ENCODE measurements at regions not wholly inside any gene's neighbourhood (a gene's known extent, or its start where the extent isn't known, plus 50 kb on each side); places are given as distances from the start of the nearest gene placed in this dataset.

- Histone ChIP-seq H3K4me3 (no peak overlapping the region), H3K27ac (no peak overlapping the region)
- no peak for DNase-seq (ENCODE audit: low spot score)
- TF ChIP-seq, protein P1, sequence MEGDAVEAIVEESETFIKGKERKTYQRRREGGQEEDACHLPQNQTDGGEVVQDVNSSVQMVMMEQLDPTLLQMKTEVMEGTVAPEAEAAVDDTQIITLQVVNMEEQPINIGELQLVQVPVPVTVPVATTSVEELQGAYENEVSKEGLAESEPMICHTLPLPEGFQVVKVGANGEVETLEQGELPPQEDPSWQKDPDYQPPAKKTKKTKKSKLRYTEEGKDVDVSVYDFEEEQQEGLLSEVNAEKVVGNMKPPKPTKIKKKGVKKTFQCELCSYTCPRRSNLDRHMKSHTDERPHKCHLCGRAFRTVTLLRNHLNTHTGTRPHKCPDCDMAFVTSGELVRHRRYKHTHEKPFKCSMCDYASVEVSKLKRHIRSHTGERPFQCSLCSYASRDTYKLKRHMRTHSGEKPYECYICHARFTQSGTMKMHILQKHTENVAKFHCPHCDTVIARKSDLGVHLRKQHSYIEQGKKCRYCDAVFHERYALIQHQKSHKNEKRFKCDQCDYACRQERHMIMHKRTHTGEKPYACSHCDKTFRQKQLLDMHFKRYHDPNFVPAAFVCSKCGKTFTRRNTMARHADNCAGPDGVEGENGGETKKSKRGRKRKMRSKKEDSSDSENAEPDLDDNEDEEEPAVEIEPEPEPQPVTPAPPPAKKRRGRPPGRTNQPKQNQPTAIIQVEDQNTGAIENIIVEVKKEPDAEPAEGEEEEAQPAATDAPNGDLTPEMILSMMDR (IDR thresholded peaks at IDR 0.05) = no peak
Measured at GRCh38 chr14:71742485-71742884, 189.7 kb upstream of the RGS6 start.

- Histone ChIP-seq H3K27ac (no peak overlapping the region), H3K4me3 (no peak overlapping the region)
- peak; percentile 21 for DNase-seq (ENCODE audit: low spot score)
- TF ChIP-seq, protein P1 (IDR thresholded peaks at IDR 0.05) = no peak
Measured at GRCh38 chr14:71745072-71745471, 187.2 kb upstream of the RGS6 start.

DNA sequence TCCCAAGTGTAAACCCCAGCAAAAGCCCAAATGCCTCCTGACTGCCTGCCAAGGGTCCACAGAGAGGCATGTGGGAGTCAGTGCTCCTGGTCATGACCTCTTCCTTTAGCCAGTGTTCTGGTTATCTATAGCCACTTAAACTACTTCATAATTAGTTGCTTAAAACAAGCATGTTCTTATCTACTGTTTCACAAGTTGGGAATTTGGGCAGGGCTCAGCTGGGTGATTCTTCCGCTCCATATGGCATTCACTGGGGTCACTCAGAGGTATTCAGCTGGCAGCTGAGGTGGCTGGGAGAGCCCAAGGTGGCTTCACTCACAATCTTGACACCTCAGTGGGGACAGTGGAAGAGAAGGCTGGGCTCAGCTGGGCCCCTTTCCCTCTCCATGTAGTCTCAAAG lies 184.0 kb upstream of the RGS6 start:
- H3K27ac ChIP-seq = no peak overlapping the region
- TF ChIP-seq, protein P1 (IDR thresholded peaks at IDR 0.05) = no peak
- peak; percentile 53 for DNase-seq (ENCODE audit: low spot score)

DNA sequence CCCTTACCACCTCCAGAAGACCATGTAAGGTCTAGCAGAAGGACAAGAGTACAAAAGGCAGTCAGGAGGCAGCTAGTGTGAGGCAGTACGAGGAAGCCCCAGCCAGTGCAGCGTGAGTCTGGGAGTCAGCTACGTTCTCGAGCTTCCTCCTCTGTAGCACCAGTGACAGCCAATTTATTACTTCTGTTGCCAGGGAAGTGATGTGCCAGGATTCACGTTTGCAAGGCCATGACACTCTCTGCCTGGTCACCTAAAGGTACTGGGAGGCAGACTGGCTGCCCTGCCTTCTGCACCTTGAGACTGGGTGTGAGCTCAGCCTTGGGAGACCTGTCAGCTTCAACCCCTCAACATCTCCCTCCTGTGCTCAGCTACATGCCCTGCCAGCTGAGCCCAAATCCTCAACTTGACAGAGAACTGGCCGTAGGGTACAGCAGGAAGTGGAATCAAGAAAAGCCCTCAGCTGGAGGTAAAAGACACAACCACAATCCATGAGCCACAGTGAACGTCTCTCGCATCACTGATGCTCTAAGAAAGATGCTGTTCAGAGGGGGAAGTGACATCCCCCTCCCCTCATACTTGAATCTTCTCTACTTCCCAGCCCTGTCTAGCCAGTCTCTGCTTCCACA lies 182.5 kb upstream of the RGS6 start:
- TF ChIP-seq, protein P1 (IDR thresholded peaks at IDR 0.05) = no peak
- peak; percentile 65 for DNase-seq (ENCODE audit: low spot score)
- Histone ChIP-seq H3K4me3 (no peak overlapping the region), H3K27ac (no peak overlapping the region)

More for the DNA sequence above, 184.0 kb upstream of the RGS6 start:
- H3K4me3 ChIP-seq = no peak overlapping the region

DNA sequence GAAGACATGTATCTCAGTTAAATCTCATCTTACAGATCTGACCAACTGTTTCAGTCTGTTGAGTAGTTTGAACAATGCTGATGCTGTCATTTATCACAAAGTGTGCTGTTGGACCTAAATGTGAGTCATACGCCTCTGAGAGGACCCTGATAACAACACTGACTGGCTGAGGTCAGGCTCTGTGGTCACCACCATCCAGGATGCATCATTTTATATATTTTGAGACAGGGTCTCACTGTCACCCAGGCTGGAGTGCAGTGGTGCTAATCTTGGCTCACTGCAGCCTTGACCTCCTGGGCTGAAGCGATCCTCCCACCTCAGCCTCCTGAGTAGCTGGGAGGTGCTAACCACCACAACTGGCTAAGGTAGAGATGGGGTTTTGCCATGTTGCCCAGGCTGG lies 181.0 kb upstream of the RGS6 start:
- DNase-seq (ENCODE audit: low spot score) = no peak
- Histone ChIP-seq H3K27ac (no peak overlapping the region), H3K4me3 (no peak overlapping the region)
- TF ChIP-seq, protein P1 (IDR thresholded peaks at IDR 0.05) = no peak

DNA sequence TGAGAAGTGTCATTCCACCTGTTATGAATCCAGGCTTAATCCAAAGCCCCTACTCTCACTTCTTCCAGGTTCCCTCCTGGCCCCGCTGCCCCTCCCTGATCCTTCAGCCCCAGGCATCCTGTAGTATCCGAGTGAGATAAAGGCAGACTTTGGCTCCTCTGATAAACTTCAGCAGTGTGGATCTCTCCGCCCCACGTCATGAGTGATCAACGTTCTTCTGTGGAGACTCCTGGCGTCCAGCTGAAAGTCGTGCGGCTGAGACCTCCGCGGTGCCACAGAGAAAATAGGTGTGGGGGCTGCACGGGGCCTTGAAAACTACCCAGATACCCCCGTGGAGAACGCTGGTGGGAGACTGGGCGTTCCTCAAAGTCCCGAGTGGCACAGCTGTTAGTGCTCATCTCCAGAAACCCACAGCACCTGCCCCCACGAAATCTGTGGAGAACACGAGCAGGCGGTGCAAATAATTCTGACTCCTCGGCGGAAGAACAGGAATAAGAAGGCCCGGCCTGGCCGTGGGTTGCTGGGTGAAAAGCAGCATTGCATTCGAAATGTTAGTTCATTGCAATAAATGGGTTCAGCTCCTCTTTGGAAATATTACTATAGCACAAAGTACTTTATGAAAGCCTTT lies 180.0 kb upstream of the RGS6 start:
- TF ChIP-seq, protein P1 (IDR thresholded peaks at IDR 0.05) = no peak
- no peak overlapping the region for H3K4me3 ChIP-seq
- DNase-seq (ENCODE audit: low spot score) = no peak
- H3K27ac ChIP-seq = no peak overlapping the region
